SK-N-SH (cell line): ENCODE measurements at regions not wholly inside any gene's neighbourhood (a gene's known extent, or its start where the extent isn't known, plus 50 kb on each side); places are given as distances from the start of the nearest gene placed in this dataset.
"Not testable (repeated sequence)": the region's sequence is repeated elsewhere in the genome, so short reads cannot be mapped to it uniquely, and the experiment has no call there.

Experiments
- CHD2 ChIP-seq: fragments of 150-350 bp; IDR thresholded peaks from 2 replicates; pipeline ENCODE4 v1.6.1; 2018; ENCODE audit warnings: low read length; ENCODE audit not compliant: partially characterized antibody
- EZH2phosphoT487 ChIP-seq: fragments of 200-600 bp; sonication (generic); IDR thresholded peaks from 2 replicates; pipeline ENCODE4 v1.6.1; 2017; ENCODE audit warnings: low read depth, mixed run types, mild to moderate bottlenecking, antibody characterized with exemption, moderate library complexity, borderline replicate concordance
- MXI1 ChIP-seq: IDR thresholded peaks from 2 replicates; pipeline ENCODE4 v1.6.1; 2012; ENCODE audit warnings: mild to moderate bottlenecking, low read depth, low read length, improper control_type of control experiment
- NFIC ChIP-seq: IDR thresholded peaks from 2 replicates; pipeline ENCODE4 v1.4.0; 2012; ENCODE audit warnings: borderline replicate concordance
- RFX5 ChIP-seq: IDR thresholded peaks from 2 replicates; pipeline ENCODE4 v1.6.1; 2012; ENCODE audit warnings: mild to moderate bottlenecking, improper control_type of control experiment, low read length
- TCF12 ChIP-seq: IDR thresholded peaks from 2 replicates; pipeline ENCODE4 v1.4.0; 2012
- TF ChIP-seq, protein P1 (sequence below): fragments of 200-600 bp; sonication (generic); IDR thresholded peaks from 2 replicates; pipeline ENCODE4 v1.6.1; 2017; ENCODE audit warnings: antibody characterized with exemption, mild to moderate bottlenecking, moderate library complexity
- TF ChIP-seq, protein P2 (sequence below): IDR thresholded peaks from 2 replicates; pipeline ENCODE4 v1.4.0; 2012; ENCODE audit warnings: low read depth

DNA sequence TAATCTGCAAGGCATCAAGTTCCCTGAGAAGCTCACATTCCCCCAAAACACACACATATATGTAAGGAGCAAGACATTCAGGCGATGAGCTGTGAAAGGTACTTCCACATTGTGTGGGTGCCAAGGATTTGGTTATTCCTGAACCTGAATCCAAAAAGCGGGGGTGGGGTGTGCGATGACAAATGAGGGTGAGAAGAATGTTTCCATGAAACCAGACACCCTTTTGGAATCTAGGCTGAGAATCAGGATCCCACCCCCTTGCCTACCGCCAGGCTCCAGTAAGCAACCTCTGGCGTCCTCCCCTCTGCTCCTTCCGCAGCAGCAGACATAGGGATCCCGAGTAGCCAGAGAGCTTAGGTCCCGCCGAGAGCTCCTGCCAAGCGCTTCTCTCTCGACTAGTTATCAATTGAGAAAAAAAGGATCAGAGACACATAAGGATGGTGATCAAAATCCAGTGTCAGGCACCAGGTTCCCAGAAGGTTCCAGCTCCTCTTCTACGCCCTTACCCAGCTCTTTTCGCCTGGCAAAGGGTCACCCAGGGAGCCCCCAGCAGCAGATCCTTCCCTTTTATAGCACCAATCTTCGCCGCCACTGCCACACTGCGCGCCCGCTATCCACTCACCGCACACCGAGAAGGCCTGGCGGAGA lies 191.1 kb downstream of the USP22 start:
- TF ChIP-seq, protein P1, sequence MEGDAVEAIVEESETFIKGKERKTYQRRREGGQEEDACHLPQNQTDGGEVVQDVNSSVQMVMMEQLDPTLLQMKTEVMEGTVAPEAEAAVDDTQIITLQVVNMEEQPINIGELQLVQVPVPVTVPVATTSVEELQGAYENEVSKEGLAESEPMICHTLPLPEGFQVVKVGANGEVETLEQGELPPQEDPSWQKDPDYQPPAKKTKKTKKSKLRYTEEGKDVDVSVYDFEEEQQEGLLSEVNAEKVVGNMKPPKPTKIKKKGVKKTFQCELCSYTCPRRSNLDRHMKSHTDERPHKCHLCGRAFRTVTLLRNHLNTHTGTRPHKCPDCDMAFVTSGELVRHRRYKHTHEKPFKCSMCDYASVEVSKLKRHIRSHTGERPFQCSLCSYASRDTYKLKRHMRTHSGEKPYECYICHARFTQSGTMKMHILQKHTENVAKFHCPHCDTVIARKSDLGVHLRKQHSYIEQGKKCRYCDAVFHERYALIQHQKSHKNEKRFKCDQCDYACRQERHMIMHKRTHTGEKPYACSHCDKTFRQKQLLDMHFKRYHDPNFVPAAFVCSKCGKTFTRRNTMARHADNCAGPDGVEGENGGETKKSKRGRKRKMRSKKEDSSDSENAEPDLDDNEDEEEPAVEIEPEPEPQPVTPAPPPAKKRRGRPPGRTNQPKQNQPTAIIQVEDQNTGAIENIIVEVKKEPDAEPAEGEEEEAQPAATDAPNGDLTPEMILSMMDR: not testable (repeated sequence)
- not testable (repeated sequence) for TF ChIP-seq NFIC, RFX5, MXI1, CHD2, TCF12, EZH2phosphoT487
- TF ChIP-seq, protein P2, sequence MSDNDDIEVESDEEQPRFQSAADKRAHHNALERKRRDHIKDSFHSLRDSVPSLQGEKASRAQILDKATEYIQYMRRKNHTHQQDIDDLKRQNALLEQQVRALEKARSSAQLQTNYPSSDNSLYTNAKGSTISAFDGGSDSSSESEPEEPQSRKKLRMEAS: not testable (repeated sequence)
